Stimulated activated CD4-positive, alpha-beta T cell treated with anti-CD3 and anti-CD28 coated beads, Interleukin-2, amount 100 ng/mL, for 4 hours (primary cell): ENCODE measurements at regions not wholly inside any gene's neighbourhood (a gene's known extent, or its start where the extent isn't known, plus 50 kb on each side); places are given as distances from the start of the nearest gene placed in this dataset.

Source experiments
- DNase-seq: peaks from one replicate; pipeline ENCODE4 v3.0.0-alpha.2; 2020; ENCODE audit warnings: low read depth

GRCh38 chr14:65281991-65282895 is 130.3 kb upstream of the FUT8 start:
- no peak for DNase-seq

GRCh38 chr14:65282896-65283253 is 129.7 kb upstream of the FUT8 start:
- DNase-seq, result no peak

GRCh38 chr14:65286443-65286842 is 126.1 kb upstream of the FUT8 start:
- DNase-seq, result no peak

- DNase-seq, result peak; percentile 35
These were observed 125.0 kb upstream of the FUT8 start for GRCh38 chr14:65287264-65288131.

GRCh38 chr14:65290830-65291229 is 121.7 kb upstream of the FUT8 start:
- no peak for DNase-seq

- no peak for DNase-seq
These were observed 121.0 kb upstream of the FUT8 start for GRCh38 chr14:65291531-65291930.

- DNase-seq, result no peak
These were observed 117.7 kb upstream of the FUT8 start for GRCh38 chr14:65294816-65295215.

GRCh38 chr14:65296402-65296801 is 116.1 kb upstream of the FUT8 start:
- no peak for DNase-seq

GRCh38 chr14:65296876-65297275 is 115.7 kb upstream of the FUT8 start:
- no peak for DNase-seq

GRCh38 chr14:65297744-65298143 is 114.8 kb upstream of the FUT8 start:
- no peak for DNase-seq

GRCh38 chr14:65299826-65300225 is 112.7 kb upstream of the FUT8 start:
- no peak for DNase-seq

GRCh38 chr14:65301862-65302539 is 110.5 kb upstream of the FUT8 start:
- no peak for DNase-seq

- no peak for DNase-seq
These were observed 109.8 kb upstream of the FUT8 start for GRCh38 chr14:65302571-65303189.

GRCh38 chr14:65303190-65303898 is 109.2 kb upstream of the FUT8 start:
- DNase-seq, result no peak

- no peak for DNase-seq
These were observed 108.7 kb upstream of the FUT8 start for GRCh38 chr14:65303899-65304222.

- DNase-seq, result no peak
These were observed 108.3 kb upstream of the FUT8 start for GRCh38 chr14:65304239-65304638.

- no peak for DNase-seq
These were observed 107.6 kb upstream of the FUT8 start for GRCh38 chr14:65304963-65305362.

GRCh38 chr14:65308536-65308935 is 104.0 kb upstream of the FUT8 start:
- DNase-seq, result no peak

- no peak for DNase-seq
These were observed 102.0 kb upstream of the FUT8 start for GRCh38 chr14:65310568-65310967.

GRCh38 chr14:65312859-65313258 is 99.7 kb upstream of the FUT8 start:
- DNase-seq, result no peak

GRCh38 chr14:65318636-65319506 is 93.7 kb upstream of the FUT8 start:
- DNase-seq, result no peak
